ENCODE measurements at regions not wholly inside any gene's neighbourhood (a gene's known extent, or its start where the extent isn't known, plus 50 kb on each side); places are given as distances from the start of the nearest gene placed in this dataset.

DNA sequence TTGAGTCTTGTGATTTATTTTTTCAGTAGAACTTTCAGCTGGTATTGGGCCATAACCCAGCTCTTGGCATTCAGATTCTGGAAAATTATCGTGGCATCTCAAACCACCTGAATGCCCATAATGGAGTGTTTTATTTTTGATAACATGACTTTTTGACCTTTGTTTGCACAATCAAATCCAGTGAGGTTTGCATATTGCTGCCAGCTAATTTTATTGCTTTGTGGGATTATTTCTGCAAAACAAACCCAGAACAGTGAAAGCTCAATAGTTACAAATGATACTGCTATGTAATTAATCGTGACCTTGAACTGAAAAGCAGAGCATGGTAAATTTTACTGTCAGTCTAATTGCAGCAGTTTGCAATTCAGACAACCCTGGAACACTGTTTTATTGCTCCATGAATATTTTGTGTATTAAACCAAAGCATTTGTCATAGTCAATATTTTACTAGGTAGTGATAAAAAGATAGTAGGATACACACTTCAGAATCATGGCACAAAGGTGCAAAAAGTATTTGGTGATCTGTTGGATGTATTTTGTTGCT is 255.2 kb upstream of the NAV3 start:
- Mint-ChIP-seq H3K36me3 (ENCODE audit: insufficient read depth in 2 of 2) (no peaks in the 10 kb centered on the region), H3K4me1 (ENCODE audit: low read depth) (no peaks in the 10 kb centered on the region), H3K4me3 (no peak overlapping the region), H3K27me3 (ENCODE audit: low read depth) (no peaks in the 10 kb centered on the region), H3K9me3 (peaks cover 0 to 3% of the 10 kb centered on the region in 2 donors), H3K27ac (no peak overlapping the region)
- ATAC-seq (replicated peaks in 1 of 2) (no peak), DNase-seq (no peak)

DNA sequence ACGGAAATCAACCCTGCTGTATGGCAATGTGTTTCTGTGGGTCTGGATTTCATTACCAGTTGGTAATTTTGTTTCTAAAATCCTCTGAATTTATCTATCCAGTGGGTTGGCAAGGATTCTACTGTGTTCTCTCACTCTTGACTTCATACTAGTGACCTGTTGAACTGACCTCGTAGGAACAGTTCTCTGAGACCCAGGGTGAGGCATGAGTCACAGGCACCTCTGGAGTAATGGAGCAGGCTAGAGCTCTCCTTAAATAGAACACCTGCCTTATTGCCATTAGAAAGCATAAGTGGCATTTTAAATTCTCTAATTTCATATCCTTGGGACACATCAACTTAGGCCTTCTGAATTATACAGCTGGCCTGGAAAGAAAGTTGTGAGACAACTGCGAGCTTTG is 258.3 kb upstream of the NAV3 start:
- Mint-ChIP-seq H3K36me3 (ENCODE audit: insufficient read depth in 2 of 2) (no peaks in the 10 kb centered on the region), H3K27me3 (ENCODE audit: low read depth) (no peaks in the 10 kb centered on the region), H3K9me3 (peaks cover 3% of the 10 kb centered on the region in 2 donors), H3K27ac (no peak overlapping the region), H3K4me1 (ENCODE audit: low read depth) (no peaks in the 10 kb centered on the region), H3K4me3 (no peak overlapping the region)
- ATAC-seq (replicated peaks in 1 of 2) = no peak
- DNase-seq = no peak

DNA sequence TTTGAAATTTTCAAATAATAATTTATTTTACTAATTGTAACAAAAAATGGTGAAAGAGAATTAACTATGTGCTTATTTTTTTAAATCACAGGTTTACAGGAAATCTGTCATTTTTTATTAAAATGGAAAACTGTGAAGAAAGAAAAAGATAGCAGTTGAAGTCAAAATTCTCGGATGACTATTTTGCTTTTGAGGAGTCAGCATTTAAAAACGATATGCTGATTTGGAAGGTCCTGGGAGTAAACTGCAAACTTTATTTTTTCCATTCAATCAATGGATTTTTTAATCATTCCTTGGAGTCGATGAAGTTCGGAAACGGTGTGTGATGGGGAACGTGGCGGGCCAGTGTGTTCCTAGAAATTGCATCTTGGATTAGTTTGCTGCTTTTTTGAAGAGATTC is 258.9 kb upstream of the NAV3 start:
- ATAC-seq (replicated peaks in 1 of 2) = no peak
- no peak for DNase-seq
- no peaks in the 10 kb centered on the region for H3K36me3 Mint-ChIP-seq (ENCODE audit: insufficient read depth in 2 of 2)
- peaks cover 3% of the 10 kb centered on the region in 2 donors for H3K9me3 Mint-ChIP-seq
- no peak overlapping the region for H3K27ac Mint-ChIP-seq
- no peak overlapping the region for H3K4me3 Mint-ChIP-seq
- H3K27me3 Mint-ChIP-seq (ENCODE audit: low read depth) = no peaks in the 10 kb centered on the region
- no peaks in the 10 kb centered on the region for H3K4me1 Mint-ChIP-seq (ENCODE audit: low read depth)

DNA sequence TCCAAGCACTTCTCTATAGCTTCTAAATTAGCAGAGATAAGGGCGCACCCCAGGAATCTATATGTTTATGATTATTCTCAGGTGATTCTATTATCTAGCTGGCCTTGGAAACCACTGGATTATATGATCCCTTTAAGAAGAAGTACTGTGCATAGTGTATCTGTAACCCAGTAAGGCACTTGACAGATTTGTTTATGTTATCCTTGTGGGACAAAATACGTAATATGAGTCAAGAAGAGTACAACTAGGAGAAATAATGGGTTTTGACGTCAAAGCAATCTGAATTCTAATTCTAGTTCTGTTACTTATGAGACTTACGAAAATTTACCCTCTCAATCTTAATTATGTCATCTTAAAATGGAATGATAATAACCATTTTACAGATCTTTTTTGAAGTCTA is 259.6 kb upstream of the NAV3 start:
- ATAC-seq (replicated peaks in 1 of 2) = no peak
- DNase-seq = no peak
- Mint-ChIP-seq H3K4me3 (no peak overlapping the region), H3K4me1 (ENCODE audit: low read depth) (no peaks in the 10 kb centered on the region), H3K9me3 (peaks cover 3% of the 10 kb centered on the region in 2 donors), H3K27me3 (ENCODE audit: low read depth) (no peaks in the 10 kb centered on the region), H3K36me3 (ENCODE audit: insufficient read depth in 2 of 2) (no peaks in the 10 kb centered on the region), H3K27ac (no peak overlapping the region)

DNA sequence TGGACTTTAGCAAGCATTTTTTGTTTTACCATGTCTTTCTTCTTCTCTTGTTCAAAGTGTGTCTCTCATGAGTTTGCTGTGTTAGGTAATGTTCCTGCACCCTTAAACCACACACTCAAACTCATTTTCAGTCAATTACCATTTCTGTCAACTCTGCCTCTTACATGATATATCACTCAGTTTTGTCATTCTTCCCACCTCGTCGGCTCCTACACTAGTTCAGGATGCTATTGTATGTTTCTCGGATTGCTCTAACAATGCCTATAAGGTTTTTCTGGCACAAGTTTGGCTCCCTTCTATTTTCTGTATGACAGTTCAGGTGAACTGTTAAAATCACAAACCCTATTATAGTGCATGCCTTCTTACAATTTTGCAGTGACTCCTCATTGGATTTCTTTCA is 260.8 kb upstream of the NAV3 start:
- no peak overlapping the region for H3K27ac Mint-ChIP-seq
- H3K27me3 Mint-ChIP-seq (ENCODE audit: low read depth) = no peaks in the 10 kb centered on the region
- H3K9me3 Mint-ChIP-seq = peaks cover 3% of the 10 kb centered on the region in 2 donors
- DNase-seq (no peak), ATAC-seq (replicated peaks in 1 of 2) (no peak)
- H3K4me3 Mint-ChIP-seq = no peak overlapping the region
- no peaks in the 10 kb centered on the region for H3K4me1 Mint-ChIP-seq (ENCODE audit: low read depth)
- no peaks in the 10 kb centered on the region for H3K36me3 Mint-ChIP-seq (ENCODE audit: insufficient read depth in 2 of 2)

DNA sequence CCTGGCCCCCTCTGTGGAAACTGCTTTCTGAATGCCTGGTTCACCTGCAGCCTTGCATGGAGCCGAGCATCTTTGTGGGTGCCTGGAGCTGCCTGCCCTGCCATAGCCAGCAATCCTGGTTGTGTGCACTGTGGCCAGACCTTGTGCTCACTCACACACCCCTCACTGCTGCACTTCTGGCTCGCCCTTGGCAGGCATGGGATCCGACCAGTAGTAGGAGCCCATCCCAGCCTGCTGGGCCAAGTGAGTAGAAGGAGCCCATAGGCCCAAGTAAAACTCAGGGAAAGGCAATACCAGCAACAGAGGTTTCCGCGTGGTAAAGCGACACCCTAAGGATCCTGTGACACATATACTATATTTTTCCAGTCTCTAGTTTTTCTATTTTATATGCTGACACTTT is 270.0 kb upstream of the NAV3 start:
- Mint-ChIP-seq H3K9me3 (peaks cover 0 to 7% of the 10 kb centered on the region in 2 donors), H3K36me3 (ENCODE audit: insufficient read depth in 2 of 2) (no peaks in the 10 kb centered on the region), H3K4me3 (no peak overlapping the region)

DNA sequence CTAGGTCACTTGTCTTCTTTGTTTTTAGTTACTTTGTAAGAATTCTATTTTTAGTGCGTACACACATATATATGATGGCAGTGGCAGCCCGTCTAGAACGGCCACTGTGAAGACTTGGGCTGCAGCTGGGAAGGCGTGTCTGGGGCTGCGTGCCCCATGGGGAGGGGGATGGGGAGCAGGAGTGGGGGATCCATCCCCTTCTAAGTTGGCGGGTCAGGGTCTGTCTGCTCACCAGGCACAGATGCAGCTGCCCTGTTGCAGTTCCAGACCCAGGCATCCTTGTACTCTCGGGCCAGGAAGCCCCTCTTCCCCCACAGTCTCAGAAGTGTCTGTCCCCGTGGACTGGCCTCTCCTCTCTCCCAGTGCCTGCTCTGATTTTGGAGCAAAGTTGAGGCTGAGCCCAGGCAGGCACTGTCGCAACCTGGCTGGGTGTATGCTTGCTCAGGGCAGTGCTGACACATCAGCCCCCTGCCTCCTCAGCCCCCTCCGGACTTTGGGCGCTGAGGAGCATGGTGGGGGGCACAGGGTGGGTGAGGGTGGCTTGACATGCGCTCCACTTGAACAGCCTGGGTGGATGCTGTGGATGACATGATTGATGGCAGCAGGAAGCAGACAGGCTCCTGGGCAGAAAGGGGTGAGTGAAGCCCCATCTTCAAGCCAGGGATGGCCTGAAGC is 271.2 kb upstream of the NAV3 start:
- DNase-seq = no peak
- no peaks in the 10 kb centered on the region for H3K36me3 Mint-ChIP-seq (ENCODE audit: insufficient read depth in 2 of 2)
- H3K9me3 Mint-ChIP-seq = peaks cover 0 to 3% of the 10 kb centered on the region in 2 donors
- H3K27ac Mint-ChIP-seq = no peak overlapping the region
- no peaks in the 10 kb centered on the region for H3K27me3 Mint-ChIP-seq (ENCODE audit: low read depth)
- H3K4me1 Mint-ChIP-seq (ENCODE audit: low read depth) = no peaks in the 10 kb centered on the region
- no peak for ATAC-seq (replicated peaks in 1 of 2)
- no peak overlapping the region for H3K4me3 Mint-ChIP-seq

More for the DNA sequence above, 270.0 kb upstream of the NAV3 start:
- H3K4me1 Mint-ChIP-seq (ENCODE audit: low read depth) = no peaks in the 10 kb centered on the region
- no peak overlapping the region for H3K27ac Mint-ChIP-seq
- no peak for DNase-seq
- ATAC-seq (replicated peaks in 1 of 2) = no peak
- H3K27me3 Mint-ChIP-seq (ENCODE audit: low read depth) = no peaks in the 10 kb centered on the region

DNA sequence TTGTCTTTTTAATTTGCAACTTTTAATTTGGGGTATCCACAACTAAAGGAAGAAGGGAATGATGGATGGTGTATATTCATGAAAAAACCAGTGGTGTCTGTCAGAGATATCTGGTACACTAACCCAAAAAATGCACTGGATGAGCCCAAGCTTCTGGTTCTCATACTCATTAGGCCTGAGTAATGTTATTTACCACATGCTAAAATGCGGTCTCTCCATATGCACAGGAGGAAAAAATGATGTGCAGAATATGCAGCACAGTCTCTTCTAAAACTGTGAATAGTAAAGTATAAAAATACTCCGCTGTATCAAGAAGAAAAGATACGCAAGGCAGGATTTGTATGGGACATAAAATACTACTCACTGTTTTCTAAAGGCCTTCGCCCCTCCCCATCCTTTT is 275.6 kb upstream of the NAV3 start:
- H3K9me3 Mint-ChIP-seq = peaks cover 2% of the 10 kb centered on the region in 2 donors
- H3K36me3 Mint-ChIP-seq (ENCODE audit: insufficient read depth in 2 of 2) = no peaks in the 10 kb centered on the region
- no peak for DNase-seq
- ATAC-seq (replicated peaks in 1 of 2) = no peak
- no peaks in the 10 kb centered on the region for H3K27me3 Mint-ChIP-seq (ENCODE audit: low read depth)
- H3K4me3 Mint-ChIP-seq = no peak overlapping the region
- H3K4me1 Mint-ChIP-seq (ENCODE audit: low read depth) = no peaks in the 10 kb centered on the region
- H3K27ac Mint-ChIP-seq = no peak overlapping the region

DNA sequence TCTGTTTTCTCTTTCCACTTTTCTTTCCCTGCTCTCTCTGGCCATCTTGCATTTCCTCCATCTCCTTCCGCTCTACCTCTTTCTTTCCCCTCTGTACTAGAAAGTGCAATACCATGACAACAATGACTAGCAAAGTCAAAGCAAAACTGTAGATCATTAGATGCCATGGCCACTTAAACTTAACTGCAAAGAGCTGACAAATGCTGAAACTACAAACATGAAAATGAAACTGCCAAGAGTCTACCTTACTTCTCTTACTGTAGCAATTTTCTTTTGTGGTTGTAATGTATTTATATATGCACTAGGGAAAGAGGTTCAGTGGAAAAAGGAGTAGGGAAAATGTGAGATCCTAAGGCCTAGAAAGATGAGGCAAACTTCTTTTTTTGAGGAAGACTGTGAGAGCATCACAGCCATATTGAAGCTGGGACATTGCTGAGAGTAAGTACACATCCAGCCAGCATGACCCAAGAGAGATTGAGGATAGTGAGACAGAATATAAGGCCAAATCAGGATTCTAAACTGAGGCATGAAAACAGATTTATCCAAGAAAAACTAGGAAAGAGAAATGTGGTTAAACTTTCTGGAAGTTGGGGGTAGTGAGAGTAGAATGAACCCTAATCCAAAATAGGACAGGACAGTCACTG is 276.6 kb upstream of the NAV3 start:
- H3K4me1 Mint-ChIP-seq (ENCODE audit: low read depth) = no peaks in the 10 kb centered on the region
- peaks cover 2% of the 10 kb centered on the region in 2 donors for H3K9me3 Mint-ChIP-seq
- DNase-seq (no peak), ATAC-seq (replicated peaks in 1 of 2) (no peak)
- H3K27ac Mint-ChIP-seq = no peak overlapping the region
- no peaks in the 10 kb centered on the region for H3K36me3 Mint-ChIP-seq (ENCODE audit: insufficient read depth in 2 of 2)
- no peaks in the 10 kb centered on the region for H3K27me3 Mint-ChIP-seq (ENCODE audit: low read depth)
- no peak overlapping the region for H3K4me3 Mint-ChIP-seq

DNA sequence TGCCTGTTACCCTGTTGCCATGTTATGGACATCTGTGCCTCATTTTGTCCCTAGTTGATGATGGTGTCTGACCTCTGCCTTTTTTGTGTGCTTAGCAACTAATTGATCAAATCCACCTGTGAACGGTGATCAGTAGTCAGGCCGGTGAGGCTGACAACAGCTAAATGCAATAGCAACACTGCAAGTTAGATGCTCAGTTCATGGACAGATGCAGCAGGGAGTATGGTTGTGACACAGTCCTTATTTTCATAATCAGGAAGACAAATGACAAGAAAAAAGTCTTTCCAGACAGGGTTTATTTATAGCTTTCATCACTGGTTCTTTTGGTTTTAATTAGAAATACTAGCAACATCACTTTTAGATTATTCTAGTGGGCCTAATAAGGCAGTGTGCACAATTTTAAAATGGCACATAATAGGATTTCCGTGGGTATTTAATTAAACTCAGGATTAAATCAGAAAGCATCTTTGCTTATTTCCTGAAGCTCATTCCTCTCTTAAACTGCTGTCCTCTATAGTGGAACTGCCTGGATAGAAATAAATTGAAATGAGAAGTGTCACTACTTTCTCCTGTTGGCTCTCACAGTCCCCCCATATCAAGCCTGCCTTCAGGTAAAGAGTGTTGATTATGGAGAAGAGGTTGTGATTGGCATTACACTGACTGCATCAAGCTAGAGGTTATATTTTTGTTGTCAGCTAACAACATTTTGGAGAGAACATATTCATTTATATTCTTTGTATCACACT is 281.1 kb upstream of the NAV3 start:
- no peaks in the 10 kb centered on the region for H3K4me1 Mint-ChIP-seq (ENCODE audit: low read depth)
- ATAC-seq (replicated peaks in 1 of 2) (no peak), DNase-seq (no peak)
- H3K36me3 Mint-ChIP-seq (ENCODE audit: insufficient read depth in 2 of 2) = no peaks in the 10 kb centered on the region
- no peaks in the 10 kb centered on the region for H3K27me3 Mint-ChIP-seq (ENCODE audit: low read depth)
- no peak overlapping the region for H3K4me3 Mint-ChIP-seq
- H3K9me3 Mint-ChIP-seq = peaks cover 2% of the 10 kb centered on the region in 2 donors
- H3K27ac Mint-ChIP-seq = no peak overlapping the region

DNA sequence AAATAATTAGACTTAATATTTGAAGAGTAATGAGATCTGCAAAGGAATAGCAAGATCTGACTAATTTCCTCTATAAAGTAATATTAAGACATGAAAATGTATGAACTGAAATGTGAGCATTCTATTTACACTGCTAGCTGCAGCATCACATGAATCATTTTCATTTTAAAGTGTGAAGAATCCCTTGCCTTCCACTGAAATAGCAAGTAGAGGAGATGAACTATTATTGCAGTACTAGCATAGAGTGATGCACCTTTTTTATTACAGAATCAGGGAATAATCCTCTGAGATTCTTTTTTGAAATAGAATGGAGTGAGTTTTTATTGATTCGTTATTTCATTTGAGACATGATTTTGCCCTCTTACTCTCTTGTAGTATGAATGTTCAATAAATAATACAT is 281.9 kb upstream of the NAV3 start:
- H3K27ac Mint-ChIP-seq = no peak overlapping the region
- H3K4me3 Mint-ChIP-seq = no peak overlapping the region
- ATAC-seq (replicated peaks in 1 of 2) = no peak
- DNase-seq = no peak
- peaks cover under 1 to 4% of the 10 kb centered on the region in 2 donors for H3K9me3 Mint-ChIP-seq
- no peaks in the 10 kb centered on the region for H3K4me1 Mint-ChIP-seq (ENCODE audit: low read depth)
- no peaks in the 10 kb centered on the region for H3K27me3 Mint-ChIP-seq (ENCODE audit: low read depth)
- H3K36me3 Mint-ChIP-seq (ENCODE audit: insufficient read depth in 2 of 2) = no peaks in the 10 kb centered on the region

DNA sequence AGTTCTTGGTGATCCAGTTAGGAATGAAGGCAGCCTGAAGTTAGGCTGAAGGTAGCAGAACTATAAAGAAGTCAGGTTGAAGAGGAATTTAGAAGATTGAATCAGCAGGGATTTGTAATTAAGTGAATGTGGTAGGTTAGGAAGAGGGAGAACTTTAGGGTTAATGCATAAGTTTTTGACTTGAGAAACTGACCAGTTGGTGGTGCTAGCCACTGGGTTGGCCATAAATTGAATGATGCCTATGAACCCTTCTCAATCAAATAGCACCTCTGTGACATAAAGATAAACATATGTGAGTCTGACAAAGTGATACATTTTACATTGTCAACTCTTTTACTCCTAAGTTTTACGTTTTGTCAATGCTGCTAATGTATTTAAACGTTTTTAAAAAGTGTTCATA is 290.6 kb upstream of the NAV3 start:
- ATAC-seq (replicated peaks in 1 of 2) (no peak), DNase-seq (no peak)
- H3K4me3 Mint-ChIP-seq = no peak overlapping the region
- no peak overlapping the region for H3K27ac Mint-ChIP-seq
- no peaks in the 10 kb centered on the region for H3K27me3 Mint-ChIP-seq (ENCODE audit: low read depth)
- H3K36me3 Mint-ChIP-seq (ENCODE audit: insufficient read depth in 2 of 2) = peaks cover 0 to 2% of the 10 kb centered on the region in 2 donors
- no peaks in the 10 kb centered on the region for H3K4me1 Mint-ChIP-seq (ENCODE audit: low read depth)
- peaks cover 7 to 8% of the 10 kb centered on the region in 2 donors for H3K9me3 Mint-ChIP-seq

DNA sequence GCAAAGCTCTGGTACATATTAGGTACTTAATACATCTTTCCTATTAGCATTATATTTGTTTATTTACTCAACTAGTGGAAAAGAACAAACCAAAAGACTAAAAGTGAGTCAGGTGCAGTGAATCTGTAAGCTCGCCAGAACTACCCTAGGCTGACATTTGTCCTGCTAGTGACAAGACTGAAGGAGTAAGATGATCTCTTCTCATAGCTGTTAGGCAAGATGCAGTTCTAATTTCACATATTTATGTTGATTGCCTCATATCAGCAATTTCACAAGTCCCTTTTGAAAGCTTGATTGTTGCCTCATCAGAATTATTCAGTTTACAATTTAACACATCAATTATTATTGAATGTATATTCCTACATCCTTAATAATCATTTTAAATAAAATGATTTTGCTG is 293.0 kb upstream of the NAV3 start:
- Mint-ChIP-seq H3K36me3 (ENCODE audit: insufficient read depth in 2 of 2) (peaks cover 0 to 2% of the 10 kb centered on the region in 2 donors), H3K27me3 (ENCODE audit: low read depth) (no peaks in the 10 kb centered on the region), H3K9me3 (peaks cover 1 to 8% of the 10 kb centered on the region in 2 donors), H3K27ac (no peak overlapping the region), H3K4me3 (no peak overlapping the region), H3K4me1 (ENCODE audit: low read depth) (no peaks in the 10 kb centered on the region)
- ATAC-seq (replicated peaks in 1 of 2) (no peak), DNase-seq (no peak)
